ENCODE measurements at regions not wholly inside any gene's neighbourhood (a gene's known extent, or its start where the extent isn't known, plus 50 kb on each side); places are given as distances from the start of the nearest gene placed in this dataset.

DNA sequence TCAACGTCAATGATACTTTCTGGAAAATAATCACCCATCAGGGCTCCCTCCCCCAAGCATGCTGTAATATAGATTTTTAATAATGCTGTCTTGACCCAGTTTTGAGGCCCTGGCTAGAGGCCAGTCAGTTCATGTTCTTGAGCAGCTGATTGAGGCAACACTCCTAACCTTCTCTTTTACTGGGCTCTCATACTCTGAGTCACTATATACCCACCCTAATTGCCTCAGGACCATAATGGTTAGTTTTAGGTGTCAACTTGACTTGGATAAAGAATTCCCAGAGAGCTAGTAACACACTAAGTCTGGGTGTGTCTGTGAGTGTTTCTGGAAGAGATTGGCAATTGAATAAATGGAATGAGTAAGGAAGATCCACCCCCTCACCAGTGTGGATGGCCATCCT lies 527.0 kb upstream of the ATP2B1 start:
- TF ChIP-seq EGR1 (IDR thresholded peaks at IDR 0.05; ENCODE audit: low read depth in 2 of 2) (no peak), YY1 (IDR thresholded peaks at IDR 0.05) (no peak), FOXA1 (IDR thresholded peaks at IDR 0.05) (no peak), FOXA2 (IDR thresholded peaks at IDR 0.05) (no peak), JUND (IDR thresholded peaks at IDR 0.05) (no peak), TAF1 (conservative IDR thresholded peaks at IDR 0.05) (no peak), GABPA (IDR thresholded peaks at IDR 0.05 in 1 of 2, conservative IDR thresholded peaks at IDR 0.05 in 1 of 2) (no peak), RAD21 (IDR thresholded peaks at IDR 0.05) (no peak)
- TF ChIP-seq, protein P1, sequence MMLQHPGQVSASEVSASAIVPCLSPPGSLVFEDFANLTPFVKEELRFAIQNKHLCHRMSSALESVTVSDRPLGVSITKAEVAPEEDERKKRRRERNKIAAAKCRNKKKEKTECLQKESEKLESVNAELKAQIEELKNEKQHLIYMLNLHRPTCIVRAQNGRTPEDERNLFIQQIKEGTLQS (IDR thresholded peaks at IDR 0.05): no peak
- TF ChIP-seq, protein P2, sequence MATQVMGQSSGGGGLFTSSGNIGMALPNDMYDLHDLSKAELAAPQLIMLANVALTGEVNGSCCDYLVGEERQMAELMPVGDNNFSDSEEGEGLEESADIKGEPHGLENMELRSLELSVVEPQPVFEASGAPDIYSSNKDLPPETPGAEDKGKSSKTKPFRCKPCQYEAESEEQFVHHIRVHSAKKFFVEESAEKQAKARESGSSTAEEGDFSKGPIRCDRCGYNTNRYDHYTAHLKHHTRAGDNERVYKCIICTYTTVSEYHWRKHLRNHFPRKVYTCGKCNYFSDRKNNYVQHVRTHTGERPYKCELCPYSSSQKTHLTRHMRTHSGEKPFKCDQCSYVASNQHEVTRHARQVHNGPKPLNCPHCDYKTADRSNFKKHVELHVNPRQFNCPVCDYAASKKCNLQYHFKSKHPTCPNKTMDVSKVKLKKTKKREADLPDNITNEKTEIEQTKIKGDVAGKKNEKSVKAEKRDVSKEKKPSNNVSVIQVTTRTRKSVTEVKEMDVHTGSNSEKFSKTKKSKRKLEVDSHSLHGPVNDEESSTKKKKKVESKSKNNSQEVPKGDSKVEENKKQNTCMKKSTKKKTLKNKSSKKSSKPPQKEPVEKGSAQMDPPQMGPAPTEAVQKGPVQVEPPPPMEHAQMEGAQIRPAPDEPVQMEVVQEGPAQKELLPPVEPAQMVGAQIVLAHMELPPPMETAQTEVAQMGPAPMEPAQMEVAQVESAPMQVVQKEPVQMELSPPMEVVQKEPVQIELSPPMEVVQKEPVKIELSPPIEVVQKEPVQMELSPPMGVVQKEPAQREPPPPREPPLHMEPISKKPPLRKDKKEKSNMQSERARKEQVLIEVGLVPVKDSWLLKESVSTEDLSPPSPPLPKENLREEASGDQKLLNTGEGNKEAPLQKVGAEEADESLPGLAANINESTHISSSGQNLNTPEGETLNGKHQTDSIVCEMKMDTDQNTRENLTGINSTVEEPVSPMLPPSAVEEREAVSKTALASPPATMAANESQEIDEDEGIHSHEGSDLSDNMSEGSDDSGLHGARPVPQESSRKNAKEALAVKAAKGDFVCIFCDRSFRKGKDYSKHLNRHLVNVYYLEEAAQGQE (IDR thresholded peaks at IDR 0.05): no peak
- TF ChIP-seq, protein P3, sequence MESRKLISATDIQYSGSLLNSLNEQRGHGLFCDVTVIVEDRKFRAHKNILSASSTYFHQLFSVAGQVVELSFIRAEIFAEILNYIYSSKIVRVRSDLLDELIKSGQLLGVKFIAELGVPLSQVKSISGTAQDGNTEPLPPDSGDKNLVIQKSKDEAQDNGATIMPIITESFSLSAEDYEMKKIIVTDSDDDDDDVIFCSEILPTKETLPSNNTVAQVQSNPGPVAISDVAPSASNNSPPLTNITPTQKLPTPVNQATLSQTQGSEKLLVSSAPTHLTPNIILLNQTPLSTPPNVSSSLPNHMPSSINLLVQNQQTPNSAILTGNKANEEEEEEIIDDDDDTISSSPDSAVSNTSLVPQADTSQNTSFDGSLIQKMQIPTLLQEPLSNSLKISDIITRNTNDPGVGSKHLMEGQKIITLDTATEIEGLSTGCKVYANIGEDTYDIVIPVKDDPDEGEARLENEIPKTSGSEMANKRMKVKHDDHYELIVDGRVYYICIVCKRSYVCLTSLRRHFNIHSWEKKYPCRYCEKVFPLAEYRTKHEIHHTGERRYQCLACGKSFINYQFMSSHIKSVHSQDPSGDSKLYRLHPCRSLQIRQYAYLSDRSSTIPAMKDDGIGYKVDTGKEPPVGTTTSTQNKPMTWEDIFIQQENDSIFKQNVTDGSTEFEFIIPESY (IDR thresholded peaks at IDR 0.05): no peak
- TF ChIP-seq, protein P4, sequence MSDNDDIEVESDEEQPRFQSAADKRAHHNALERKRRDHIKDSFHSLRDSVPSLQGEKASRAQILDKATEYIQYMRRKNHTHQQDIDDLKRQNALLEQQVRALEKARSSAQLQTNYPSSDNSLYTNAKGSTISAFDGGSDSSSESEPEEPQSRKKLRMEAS (IDR thresholded peaks at IDR 0.05): no peak
- H3K9me3 ChIP-seq (ENCODE audit: control insufficient read depth in 4 of 4, low read length in 3 of 4): no peaks in the 10 kb centered on the region
- H3K4me3 ChIP-seq (ENCODE audit: low read depth in 1 of 3, low read length in 3 of 3): no peak overlapping the region
- H3K27ac ChIP-seq (ENCODE audit: low read depth in 1 of 2, low read length in 2 of 2): no peak overlapping the region
- no peaks in the 10 kb centered on the region for H3K27me3 ChIP-seq (ENCODE audit: control insufficient read depth in 4 of 4, insufficient read depth in 4 of 4, low read length in 3 of 4)
- H3K4me1 ChIP-seq (ENCODE audit: control insufficient read depth in 4 of 4, insufficient read depth in 4 of 4, low read length in 3 of 4): no peaks in the 10 kb centered on the region
- WGBS: 86% methylated on average over 1 of the region's 1 CpG
- H3K36me3 ChIP-seq (ENCODE audit: control insufficient read depth in 4 of 4, insufficient read depth in 3 of 4, low read depth in 1 of 4, low read length in 3 of 4): no peaks in the 10 kb centered on the region
- no peak for DNase-seq (ENCODE audit: low spot score)
- H3K9ac ChIP-seq (ENCODE audit: low read depth in 1 of 2, low read length in 2 of 2): no peak overlapping the region

DNA sequence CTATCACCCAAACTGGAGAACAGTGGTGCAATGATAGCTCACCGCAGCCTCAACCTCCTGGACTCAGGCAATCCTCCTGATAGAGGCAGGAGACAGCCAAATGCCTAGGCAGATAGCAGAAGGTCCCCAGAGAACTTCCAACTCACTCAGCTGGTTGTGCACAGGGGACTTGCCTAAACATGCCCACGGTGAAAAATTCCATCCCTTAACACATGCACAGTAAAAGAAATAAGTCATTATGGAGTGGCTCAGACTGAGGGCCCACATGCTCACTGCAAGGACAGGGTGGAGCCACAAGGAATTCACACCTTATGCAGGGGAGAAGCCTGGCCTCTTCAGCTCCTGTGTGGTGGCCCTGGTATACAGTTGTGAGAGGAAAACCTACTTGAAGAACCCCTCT lies 525.8 kb upstream of the ATP2B1 start:
- Histone ChIP-seq H3K9me3 (ENCODE audit: control insufficient read depth in 4 of 4, low read length in 3 of 4) (no peaks in the 10 kb centered on the region), H3K27ac (ENCODE audit: low read depth in 1 of 2, low read length in 2 of 2) (no peak overlapping the region), H3K27me3 (ENCODE audit: control insufficient read depth in 4 of 4, insufficient read depth in 4 of 4, low read length in 3 of 4) (no peaks in the 10 kb centered on the region), H3K9ac (ENCODE audit: low read depth in 1 of 2, low read length in 2 of 2) (no peak overlapping the region), H3K36me3 (ENCODE audit: control insufficient read depth in 4 of 4, insufficient read depth in 3 of 4, low read depth in 1 of 4, low read length in 3 of 4) (no peaks in the 10 kb centered on the region), H3K4me1 (ENCODE audit: control insufficient read depth in 4 of 4, insufficient read depth in 4 of 4, low read length in 3 of 4) (no peaks in the 10 kb centered on the region), H3K4me3 (ENCODE audit: low read depth in 1 of 3, low read length in 3 of 3) (no peak overlapping the region)
- DNase-seq (ENCODE audit: low spot score): no peak
- WGBS: 88% methylated on average over 2 of the region's 2 CpGs
- TF ChIP-seq YY1 (IDR thresholded peaks at IDR 0.05) (no peak), RXRA (IDR thresholded peaks at IDR 0.05) (no peak), JUND (IDR thresholded peaks at IDR 0.05) (no peak), RAD21 (IDR thresholded peaks at IDR 0.05) (no peak), NR2F2 (IDR thresholded peaks at IDR 0.05) (no peak), HNF4G (IDR thresholded peaks at IDR 0.05) (no peak), EGR1 (IDR thresholded peaks at IDR 0.05; ENCODE audit: low read depth in 2 of 2) (no peak), HNF4A (conservative IDR thresholded peaks at IDR 0.05) (no peak), TAF1 (conservative IDR thresholded peaks at IDR 0.05) (no peak), FOXA2 (IDR thresholded peaks at IDR 0.05) (no peak)
- TF ChIP-seq, protein P2 (IDR thresholded peaks at IDR 0.05): no peak
- TF ChIP-seq, protein P3 (IDR thresholded peaks at IDR 0.05): no peak
- TF ChIP-seq, protein P1 (IDR thresholded peaks at IDR 0.05): no peak
- TF ChIP-seq, protein P4 (IDR thresholded peaks at IDR 0.05): no peak
- TF ChIP-seq, protein P5, sequence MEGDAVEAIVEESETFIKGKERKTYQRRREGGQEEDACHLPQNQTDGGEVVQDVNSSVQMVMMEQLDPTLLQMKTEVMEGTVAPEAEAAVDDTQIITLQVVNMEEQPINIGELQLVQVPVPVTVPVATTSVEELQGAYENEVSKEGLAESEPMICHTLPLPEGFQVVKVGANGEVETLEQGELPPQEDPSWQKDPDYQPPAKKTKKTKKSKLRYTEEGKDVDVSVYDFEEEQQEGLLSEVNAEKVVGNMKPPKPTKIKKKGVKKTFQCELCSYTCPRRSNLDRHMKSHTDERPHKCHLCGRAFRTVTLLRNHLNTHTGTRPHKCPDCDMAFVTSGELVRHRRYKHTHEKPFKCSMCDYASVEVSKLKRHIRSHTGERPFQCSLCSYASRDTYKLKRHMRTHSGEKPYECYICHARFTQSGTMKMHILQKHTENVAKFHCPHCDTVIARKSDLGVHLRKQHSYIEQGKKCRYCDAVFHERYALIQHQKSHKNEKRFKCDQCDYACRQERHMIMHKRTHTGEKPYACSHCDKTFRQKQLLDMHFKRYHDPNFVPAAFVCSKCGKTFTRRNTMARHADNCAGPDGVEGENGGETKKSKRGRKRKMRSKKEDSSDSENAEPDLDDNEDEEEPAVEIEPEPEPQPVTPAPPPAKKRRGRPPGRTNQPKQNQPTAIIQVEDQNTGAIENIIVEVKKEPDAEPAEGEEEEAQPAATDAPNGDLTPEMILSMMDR (IDR thresholded peaks at IDR 0.05; ENCODE audit: low read depth, low read length, missing input control): no peak
